H9 (cell line): ENCODE measurements at regions not wholly inside any gene's neighbourhood (a gene's known extent, or its start where the extent isn't known, plus 50 kb on each side); places are given as distances from the start of the nearest gene placed in this dataset.

Source experiments
- DNase-seq: peaks from one replicate; pipeline ENCODE4 v3.0.0-alpha.2; 2017
- H2AFZ ChIP-seq: one replicate; pipeline ENCODE4 v1.6.1; 2013; ENCODE audit warnings: mild to moderate bottlenecking, low read length, control low read depth, moderate library complexity
- H2AK5ac ChIP-seq: 2 replicates; pipeline ENCODE4 v1.6.1; 2013; ENCODE audit warnings: low read length, control low read depth, mixed read lengths; ENCODE audit not compliant: insufficient read length
- H2BK120ac ChIP-seq: one replicate; pipeline ENCODE4 v1.6.1; 2013; ENCODE audit warnings: low read depth, mild to moderate bottlenecking, low read length, control low read depth, inconsistent platforms; ENCODE audit not compliant: poor library complexity, severe bottlenecking
- H2BK12ac ChIP-seq: 2 replicates; pipeline ENCODE4 v1.6.1; 2013; ENCODE audit warnings: low read length, control low read depth, mixed read lengths, low read depth; ENCODE audit not compliant: insufficient read length
- H2BK15ac ChIP-seq: 2 replicates; pipeline ENCODE4 v1.6.1; 2013; ENCODE audit warnings: low read depth, low read length, control low read depth
- H2BK20ac ChIP-seq: one replicate; pipeline ENCODE4 v1.6.1; 2013; ENCODE audit warnings: low read depth, mild to moderate bottlenecking, low read length, control low read depth, inconsistent platforms; ENCODE audit not compliant: poor library complexity, severe bottlenecking
- H2BK5ac ChIP-seq: 2 replicates; pipeline ENCODE4 v1.6.1; 2013; ENCODE audit warnings: low read length, control low read depth, mixed read lengths; ENCODE audit not compliant: insufficient read length
- H3K14ac ChIP-seq: 2 replicates; pipeline ENCODE4 v1.6.1; 2013; ENCODE audit warnings: low read length, control low read depth; ENCODE audit not compliant: insufficient read depth
- H3K18ac ChIP-seq: 2 replicates; pipeline ENCODE4 v1.6.1; 2013; ENCODE audit warnings: low read depth, mild to moderate bottlenecking, mixed read lengths, low read length, control low read depth; ENCODE audit not compliant: insufficient read length
- H3K23ac ChIP-seq: 2 replicates; pipeline ENCODE4 v1.6.1; 2013; ENCODE audit warnings: low read length, control low read depth, mixed read lengths, low read depth; ENCODE audit not compliant: insufficient read length
- H3K23me2 ChIP-seq: 2 replicates; pipeline ENCODE4 v1.6.1; 2013; ENCODE audit warnings: low read depth, mild to moderate bottlenecking, mixed read lengths, low read length, control low read depth; ENCODE audit not compliant: insufficient read length, poor library complexity, severe bottlenecking
- H3K27ac ChIP-seq: 2 replicates; pipeline ENCODE4 v1.5.1; 2013; ENCODE audit warnings: low read length, control low read depth, mixed read lengths, low read depth; ENCODE audit not compliant: insufficient read length
- H3K27me3 ChIP-seq: 2 replicates; pipeline ENCODE4 v1.6.1; 2013; ENCODE audit warnings: low read length, control low read depth, inconsistent platforms; ENCODE audit not compliant: insufficient read depth
- H3K4ac ChIP-seq: 2 replicates; pipeline ENCODE4 v1.6.1; 2013; ENCODE audit warnings: low read depth, mild to moderate bottlenecking, control low read depth, inconsistent platforms, low read length, moderate library complexity
- H3K4me1 ChIP-seq: 2 replicates; pipeline ENCODE4 v1.6.1; 2013; ENCODE audit warnings: low read length, control low read depth, inconsistent platforms; ENCODE audit not compliant: insufficient read depth
- H3K4me2 ChIP-seq: 2 replicates; pipeline ENCODE4 v1.6.1; 2013; ENCODE audit warnings: low read length, control low read depth, mixed read lengths; ENCODE audit not compliant: insufficient read length, insufficient read depth
- H3K56ac ChIP-seq: 2 replicates; pipeline ENCODE4 v1.6.1; 2013; ENCODE audit warnings: low read depth, mild to moderate bottlenecking, mixed read lengths, low read length, control low read depth; ENCODE audit not compliant: insufficient read length
- H3K79me1 ChIP-seq: 2 replicates; pipeline ENCODE4 v1.6.1; 2013; ENCODE audit warnings: low read depth, mild to moderate bottlenecking, moderate library complexity, low read length, control low read depth, inconsistent platforms; ENCODE audit not compliant: insufficient read depth, poor library complexity, severe bottlenecking
- H3K79me2 ChIP-seq: 2 replicates; pipeline ENCODE4 v1.6.1; 2013; ENCODE audit warnings: low read length, control low read depth, inconsistent platforms; ENCODE audit not compliant: insufficient read depth
- H3K9ac ChIP-seq: 2 replicates; pipeline ENCODE4 v1.6.1; 2013; ENCODE audit warnings: low read length, control low read depth, mixed read lengths; ENCODE audit not compliant: insufficient read length; ENCODE audit errors: extremely low read depth
- H3K9me3 ChIP-seq: one replicate; pipeline ENCODE4 v1.6.1; 2013; ENCODE audit warnings: low read depth, low read length, inconsistent platforms; ENCODE audit not compliant: control insufficient read depth
- H3T11ph ChIP-seq: one replicate; pipeline ENCODE4 v1.6.1; 2013; ENCODE audit warnings: mild to moderate bottlenecking, low read length, control low read depth, inconsistent platforms
- H4K20me1 ChIP-seq: one replicate; pipeline ENCODE4 v1.6.1; 2013; ENCODE audit not compliant: control insufficient read depth, insufficient read length, insufficient read depth
- H4K5ac ChIP-seq: 2 replicates; pipeline ENCODE4 v1.6.1; 2013; ENCODE audit warnings: low read depth, mild to moderate bottlenecking, mixed read lengths, low read length, control low read depth; ENCODE audit not compliant: insufficient read length
- H4K8ac ChIP-seq: replicated peaks from 2 replicates; pipeline ENCODE4 v1.6.1; 2013; ENCODE audit warnings: low read length, control low read depth, mixed read lengths, low read depth; ENCODE audit not compliant: insufficient read length
- H4K91ac ChIP-seq: 2 replicates; pipeline ENCODE4 v1.6.1; 2013; ENCODE audit warnings: low read depth, mild to moderate bottlenecking, moderate library complexity, mixed read lengths, low read length, control low read depth; ENCODE audit not compliant: insufficient read length
- H3K27ac Mint-ChIP-seq, 3 experiments: 2 replicates in 2 of 3; 3 replicates in 1 of 3; pipeline ENCODE4 v1.8.0; 2020 to 2021; ENCODE audit warnings: mixed read lengths in 3 of 3, mild to moderate bottlenecking in 1 of 3, moderate library complexity in 1 of 3
- H3K27me3 Mint-ChIP-seq: 2 replicates; pipeline ENCODE4 v1.8.0; 2021; ENCODE audit warnings: low read depth, mild to moderate bottlenecking, moderate library complexity, mixed read lengths
- H3K36me3 Mint-ChIP-seq, 3 experiments: 2 replicates in 2 of 3; 3 replicates in 1 of 3; pipeline ENCODE4 v1.8.0; 2020 to 2021; ENCODE audit warnings: low read depth in 3 of 3, mixed read lengths in 3 of 3; ENCODE audit not compliant: insufficient read depth in 1 of 3
- H3K4me1 Mint-ChIP-seq, 2 experiments: 2 replicates each; pipeline ENCODE4 v1.8.0; 2020; ENCODE audit warnings: mixed read lengths in 2 of 2
- H3K4me3 Mint-ChIP-seq, 2 experiments: 2 replicates in 1 of 2; 3 replicates in 1 of 2; pipeline ENCODE4 v1.8.0; 2020 to 2021; ENCODE audit warnings: mild to moderate bottlenecking in 2 of 2, mixed read lengths in 2 of 2, moderate library complexity in 1 of 2
- H3K9me3 Mint-ChIP-seq, 2 experiments: 2 replicates in 1 of 2; 3 replicates in 1 of 2; pipeline ENCODE4 v1.8.0; 2020; ENCODE audit warnings: mild to moderate bottlenecking in 2 of 2, mixed read lengths in 2 of 2, moderate library complexity in 1 of 2
- WGBS: extraction: QIAGEN DNeasy Blood & Tissue Kit; methylation state at CpG from one replicate; pipeline ENCODE4 v1.1.7; 2013; ENCODE audit warnings: missing lambda C conversion rate, low lambda C conversion rate, mixed read lengths; ENCODE audit not compliant: insufficient read length; ENCODE audit errors: extremely low coverage; 5-methylcytosine and 5-hydroxymethylcytosine counted together
- TF ChIP-seq, protein P1 (sequence below): fragments of 200-600 bp; sonication (generic); conservative IDR thresholded peaks from 3 replicates; pipeline ENCODE4 v1.8.0; 2021; ENCODE audit warnings: antibody characterized with exemption, mild to moderate bottlenecking

DNA sequence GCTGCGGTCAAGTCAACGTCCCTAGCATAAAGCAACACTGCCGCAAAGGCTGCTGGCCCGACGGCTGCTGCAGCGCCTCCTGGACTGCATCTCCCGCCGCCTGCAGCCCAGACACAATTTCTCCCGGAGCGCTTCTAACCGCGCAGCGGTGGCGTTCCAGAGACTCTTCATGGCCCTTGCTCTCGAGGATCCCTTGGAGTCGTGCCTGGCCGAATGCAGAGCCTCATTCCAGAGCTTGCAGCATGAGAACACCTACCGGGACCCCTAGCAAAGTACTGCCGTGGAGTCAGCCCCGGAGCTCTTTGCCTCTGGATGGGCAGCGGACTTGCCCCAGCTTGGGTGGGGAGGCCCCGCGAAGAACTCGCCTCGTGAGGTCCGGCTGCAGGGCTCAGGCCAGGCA lies 79.7 kb upstream of the ZNF32 start:
- Mint-ChIP-seq H3K4me1 (no peaks in the 10 kb centered on the region), H3K27ac (no peak overlapping the region), H3K27me3 (peaks cover 24% of the 10 kb centered on the region), H3K9me3 (peaks cover 40 to 50% of the 10 kb centered on the region in 2 experiments), H3K4me3 (no peak overlapping the region), H3K36me3 (peaks cover 0 to 1% (median 0%) of the 10 kb centered on the region in 3 experiments; a peak in 3 of 7 replicates)
- H3K4me1 ChIP-seq: no peaks in the 10 kb centered on the region
- H3K14ac ChIP-seq: no peak overlapping the region
- TF ChIP-seq, protein P1, sequence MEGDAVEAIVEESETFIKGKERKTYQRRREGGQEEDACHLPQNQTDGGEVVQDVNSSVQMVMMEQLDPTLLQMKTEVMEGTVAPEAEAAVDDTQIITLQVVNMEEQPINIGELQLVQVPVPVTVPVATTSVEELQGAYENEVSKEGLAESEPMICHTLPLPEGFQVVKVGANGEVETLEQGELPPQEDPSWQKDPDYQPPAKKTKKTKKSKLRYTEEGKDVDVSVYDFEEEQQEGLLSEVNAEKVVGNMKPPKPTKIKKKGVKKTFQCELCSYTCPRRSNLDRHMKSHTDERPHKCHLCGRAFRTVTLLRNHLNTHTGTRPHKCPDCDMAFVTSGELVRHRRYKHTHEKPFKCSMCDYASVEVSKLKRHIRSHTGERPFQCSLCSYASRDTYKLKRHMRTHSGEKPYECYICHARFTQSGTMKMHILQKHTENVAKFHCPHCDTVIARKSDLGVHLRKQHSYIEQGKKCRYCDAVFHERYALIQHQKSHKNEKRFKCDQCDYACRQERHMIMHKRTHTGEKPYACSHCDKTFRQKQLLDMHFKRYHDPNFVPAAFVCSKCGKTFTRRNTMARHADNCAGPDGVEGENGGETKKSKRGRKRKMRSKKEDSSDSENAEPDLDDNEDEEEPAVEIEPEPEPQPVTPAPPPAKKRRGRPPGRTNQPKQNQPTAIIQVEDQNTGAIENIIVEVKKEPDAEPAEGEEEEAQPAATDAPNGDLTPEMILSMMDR: no peak
- H3K18ac ChIP-seq: no peak overlapping the region
- no peak overlapping the region for H3K9ac ChIP-seq
- H3T11ph ChIP-seq: no peak overlapping the region
- H4K91ac ChIP-seq: no peak overlapping the region
- no peak overlapping the region for H4K5ac ChIP-seq
- no peaks in the 10 kb centered on the region for H4K20me1 ChIP-seq
- H3K4me2 ChIP-seq: no peak overlapping the region
- no peak overlapping the region for H3K56ac ChIP-seq
- H2BK120ac ChIP-seq: no peak overlapping the region
- no peaks in the 10 kb centered on the region for H3K27me3 ChIP-seq
- no peak overlapping the region for H2BK5ac ChIP-seq
- no peak for DNase-seq
- H3K4ac ChIP-seq: no peak overlapping the region
- H3K79me2 ChIP-seq: no peaks in the 10 kb centered on the region
- H2AFZ ChIP-seq: no peak overlapping the region
- no peaks in the 10 kb centered on the region for H3K79me1 ChIP-seq
- H3K9me3 ChIP-seq: no peaks in the 10 kb centered on the region
- H3K27ac ChIP-seq: no peak overlapping the region
- no peaks in the 10 kb centered on the region for H3K23me2 ChIP-seq
- no peak overlapping the region for H2BK15ac ChIP-seq
- WGBS: no CpG with 5 or more reads among the region's 26 CpGs
- no peak overlapping the region for H2BK12ac ChIP-seq
- no peak overlapping the region for H2BK20ac ChIP-seq
- no peak overlapping the region for H2AK5ac ChIP-seq
- H4K8ac ChIP-seq: no peak overlapping the region
- no peak overlapping the region for H3K23ac ChIP-seq
